SK-N-SH (cell line): ENCODE measurements at regions not wholly inside any gene's neighbourhood (a gene's known extent, or its start where the extent isn't known, plus 50 kb on each side); places are given as distances from the start of the nearest gene placed in this dataset.

Experiments
- CTCF ChIA-PET: fragments of 300-600, 350-600 bp; formaldehyde crosslinking; extraction: SDS; loops from one replicate; lab custom pipeline; 2021; lab: Yijun Ruan, JAX
- POLR2A ChIA-PET: fragments of 350-600 bp; sonication (Branson Sonifier 250); formaldehyde crosslinking; extraction: SDS; loops from one replicate; lab custom pipeline; 2020; ENCODE audit warnings: antibody characterized with exemption, inconsistent platforms; lab: Yijun Ruan, JAX
- DNase-seq: peaks from one replicate; pipeline ENCODE4 v3.0.0; 2012
- H2AFZ ChIP-seq: fragments of 200-600 bp; sonication (generic); 2 replicates; pipeline ENCODE4 v1.8.1; 2016; ENCODE audit warnings: antibody characterized with exemption, mild to moderate bottlenecking, low read depth
- H3F3A ChIP-seq: fragments of 200-600 bp; sonication (generic); replicated peaks from 2 replicates; pipeline ENCODE3; 2016; ENCODE audit warnings: antibody characterized with exemption, mild to moderate bottlenecking; ENCODE audit not compliant: insufficient read depth
- H3K27ac ChIP-seq, 2 experiments: fragments of 200-500 bp in 1 of 2; fragments of 200-600 bp in 1 of 2; sonication (Bioruptor generic) in 1 of 2; sonication (generic), shearing (Covaris generic) in 1 of 2; 2 replicates each; pipeline versions ENCODE4 v1.5.1 to v1.6.1; 2014 to 2016; ENCODE audit warnings: low read depth in 2 of 2, inconsistent platforms in 1 of 2, low read length in 1 of 2, mild to moderate bottlenecking in 1 of 2, mixed read lengths in 1 of 2
- H3K27me3 ChIP-seq: fragments of 200-600 bp; sonication (generic), shearing (Covaris generic); 2 replicates; pipeline ENCODE4 v1.6.1; 2016; ENCODE audit warnings: mixed run types; ENCODE audit not compliant: insufficient read depth
- H3K36me3 ChIP-seq, 2 experiments: fragments of 200-500 bp in 1 of 2; fragments of 200-600 bp in 1 of 2; sonication (Bioruptor generic) in 1 of 2; sonication (generic) in 1 of 2; replicated peaks in 1 of 2; 2 replicates each; pipeline versions ENCODE3 to v1.5.1; 2014 to 2016; ENCODE audit warnings: low read length in 1 of 2, mild to moderate bottlenecking in 1 of 2; ENCODE audit not compliant: insufficient read depth in 2 of 2, control insufficient read depth in 1 of 2
- H3K4me1 ChIP-seq, 2 experiments: fragments of 200-500 bp in 1 of 2; fragments of 200-600 bp in 1 of 2; sonication (Bioruptor generic) in 1 of 2; sonication (generic), shearing (Covaris generic) in 1 of 2; 2 replicates each; pipeline versions ENCODE4 v1.5.1 to v1.6.1; 2014 to 2016; ENCODE audit warnings: low read depth in 1 of 2, low read length in 1 of 2, mixed run types in 1 of 2; ENCODE audit not compliant: insufficient read depth in 2 of 2, control insufficient read depth in 1 of 2
- H3K4me2 ChIP-seq: fragments of 200-600 bp; sonication (generic), shearing (Covaris generic); 2 replicates; pipeline ENCODE4 v1.6.1; 2017; ENCODE audit warnings: mixed run types
- H3K4me3 ChIP-seq, 2 experiments: fragments of 200-500 bp in 1 of 2; fragments of 200-600 bp in 1 of 2; sonication (Bioruptor generic) in 1 of 2; sonication (generic), shearing (Covaris generic) in 1 of 2; 2 replicates each; pipeline versions ENCODE4 v1.5.1 to v1.8.1; 2014 to 2016; ENCODE audit warnings: low read depth in 2 of 2, inconsistent platforms in 1 of 2, low read length in 1 of 2, mild to moderate bottlenecking in 1 of 2, mixed read lengths in 1 of 2, moderate library complexity in 1 of 2
- H3K79me2 ChIP-seq: fragments of 200-600 bp; sonication (generic); 2 replicates; pipeline ENCODE4 v1.8.1; 2017; ENCODE audit warnings: mild to moderate bottlenecking; ENCODE audit not compliant: insufficient read depth
- H3K9ac ChIP-seq: fragments of 200-600 bp; sonication (generic); 2 replicates; pipeline ENCODE4 v1.6.1; 2017; ENCODE audit warnings: mixed run types
- H3K9me2 ChIP-seq: fragments of 200-600 bp; sonication (generic); 2 replicates; pipeline ENCODE4 v1.6.1; 2017; ENCODE audit warnings: mixed run types
- H3K9me3 ChIP-seq: fragments of 200-600 bp; sonication (generic); 2 replicates; pipeline ENCODE4 v1.6.1; 2017; ENCODE audit warnings: mixed run types, mild to moderate bottlenecking, moderate library complexity
- H4K20me1 ChIP-seq: fragments of 200-600 bp; sonication (generic); 2 replicates; pipeline ENCODE4 v1.6.1; 2017; ENCODE audit warnings: mild to moderate bottlenecking, mixed run types; ENCODE audit not compliant: insufficient read depth
- CHD2 ChIP-seq: fragments of 150-350 bp; IDR thresholded peaks from 2 replicates; pipeline ENCODE4 v1.6.1; 2018; ENCODE audit warnings: low read length; ENCODE audit not compliant: partially characterized antibody
- ELF1 ChIP-seq: IDR thresholded peaks from 2 replicates; pipeline ENCODE4 v1.4.0; 2012
- EZH2phosphoT487 ChIP-seq: fragments of 200-600 bp; sonication (generic); IDR thresholded peaks from 2 replicates; pipeline ENCODE4 v1.6.1; 2017; ENCODE audit warnings: low read depth, mixed run types, mild to moderate bottlenecking, antibody characterized with exemption, moderate library complexity, borderline replicate concordance
- FOSL2 ChIP-seq: IDR thresholded peaks from 2 replicates; pipeline ENCODE4 v1.4.0; 2012; ENCODE audit warnings: low read depth, mild to moderate bottlenecking, moderate library complexity, borderline replicate concordance
- FOXM1 ChIP-seq: IDR thresholded peaks from 2 replicates; pipeline ENCODE4 v1.4.0; 2012; ENCODE audit warnings: low read depth, mild to moderate bottlenecking
- GATA2 ChIP-seq: sonication (generic); formaldehyde crosslinking; IDR thresholded peaks from 2 replicates; pipeline ENCODE4 v1.5.0; 2020; ENCODE audit warnings: mild to moderate bottlenecking, missing genetic modification reagents
- MEF2A ChIP-seq: IDR thresholded peaks from 2 replicates; pipeline ENCODE4 v1.4.0; 2012; ENCODE audit warnings: low read depth, borderline replicate concordance
- MXI1 ChIP-seq: IDR thresholded peaks from 2 replicates; pipeline ENCODE4 v1.6.1; 2012; ENCODE audit warnings: mild to moderate bottlenecking, low read depth, low read length, improper control_type of control experiment
- NFIC ChIP-seq: IDR thresholded peaks from 2 replicates; pipeline ENCODE4 v1.4.0; 2012; ENCODE audit warnings: borderline replicate concordance
- NRF1 ChIP-seq: IDR thresholded peaks from 2 replicates; pipeline ENCODE4 v1.6.1; 2012; ENCODE audit warnings: low read depth, mild to moderate bottlenecking, low read length
- RCOR1 ChIP-seq: fragments of 150-350 bp; IDR thresholded peaks from 2 replicates; pipeline ENCODE4 v1.6.1; 2017; ENCODE audit warnings: antibody characterized with exemption, low read length
- RXRA ChIP-seq: IDR thresholded peaks from 2 replicates; pipeline ENCODE4 v1.4.0; 2012; ENCODE audit warnings: low read depth, mild to moderate bottlenecking, borderline replicate concordance
- TCF12 ChIP-seq: IDR thresholded peaks from 2 replicates; pipeline ENCODE4 v1.4.0; 2012
- TEAD4 ChIP-seq: IDR thresholded peaks from 2 replicates; pipeline ENCODE4 v1.4.0; 2012; ENCODE audit warnings: mild to moderate bottlenecking, borderline replicate concordance; ENCODE audit not compliant: insufficient read depth
- WGBS: methylation state at CpG from one replicate; pipeline ENCODE4 v1.1.6; 2017; ENCODE audit warnings: low lambda C conversion rate; 5-methylcytosine and 5-hydroxymethylcytosine counted together
- TF ChIP-seq, protein P1 (sequence below): IDR thresholded peaks from 2 replicates; pipeline ENCODE4; 2012
- TF ChIP-seq, protein P2 (sequence below): fragments of 200-600 bp; sonication (generic); IDR thresholded peaks from 2 replicates; pipeline ENCODE4 v1.6.1; 2017; ENCODE audit warnings: antibody characterized with exemption, mild to moderate bottlenecking, moderate library complexity
- TF ChIP-seq, protein P3 (sequence below): IDR thresholded peaks from 2 replicates; pipeline ENCODE4 v1.4.0; 2012; ENCODE audit warnings: low read depth, borderline replicate concordance

DNA sequence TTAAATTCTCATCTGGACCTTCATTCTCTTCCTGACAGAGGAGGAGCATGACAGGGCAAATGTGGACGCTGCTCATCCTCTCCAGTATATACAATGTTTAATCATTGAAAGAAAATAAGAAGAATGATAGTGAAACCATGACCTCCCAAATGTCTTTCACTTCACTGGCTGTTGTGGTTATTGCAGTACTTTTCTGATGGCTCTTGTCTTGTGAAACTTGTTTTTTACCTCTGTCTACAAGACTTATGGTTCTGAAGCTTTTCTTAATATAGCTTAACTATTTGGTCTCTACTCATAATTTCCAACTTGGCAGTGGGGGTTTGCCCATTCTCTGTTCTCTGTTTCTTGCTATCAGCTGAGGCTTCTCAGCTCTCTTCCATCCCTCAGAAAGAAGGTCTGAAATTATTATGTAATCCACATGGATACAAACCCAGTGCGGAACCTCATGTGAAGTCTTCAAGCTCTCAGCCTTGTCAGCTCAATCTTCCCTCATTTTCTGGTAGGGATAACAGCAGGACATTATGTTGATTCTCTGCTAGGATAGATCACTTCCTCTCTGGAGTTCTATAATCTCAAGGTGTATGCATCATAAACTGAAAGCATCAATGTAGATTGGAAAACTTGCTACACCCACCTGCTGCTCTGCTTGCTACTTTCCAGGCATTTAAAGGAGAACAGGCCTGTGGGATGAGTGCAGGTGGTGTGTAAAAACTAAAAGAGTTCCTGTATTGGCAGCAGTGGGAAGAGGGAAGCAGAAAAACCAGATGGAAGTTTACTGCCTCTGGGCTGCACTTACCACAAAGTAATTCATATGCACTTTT is 250.3 kb upstream of the HTR2A start:
- DNase-seq = no peak
- TF ChIP-seq MEF2A = no peak
- no peak for TF ChIP-seq ELF1
- TF ChIP-seq RXRA = no peak
- TF ChIP-seq EZH2phosphoT487 = no peak
- peak; percentile 38 for TF ChIP-seq CHD2
- TF ChIP-seq RCOR1 = no peak
- TF ChIP-seq NFIC = no peak
- H3K9me2 ChIP-seq = no peaks in the 10 kb centered on the region
- ChIA-PET CTCF (interaction anchor here (0.8 kb wide), 1 partner anchor 173 kb away, joined by 4 read pairs; no protein-coding TSS in a partner anchor), POLR2A (no interaction called here)
- no peaks in the 10 kb centered on the region for H3K79me2 ChIP-seq
- H3K4me1 ChIP-seq = peaks cover 0 to 7% of the 10 kb centered on the region in 2 experiments; a peak in 2 of 4 replicates
- H3K27ac ChIP-seq = peak overlapping the region in 1 of 2 experiments; percentile 80; a peak in 2 of 4 replicates
- no peaks in the 10 kb centered on the region for H3F3A ChIP-seq
- H3K4me3 ChIP-seq = no peak overlapping the region
- H3K4me2 ChIP-seq = no peak overlapping the region
- H2AFZ ChIP-seq = no peak overlapping the region
- no peaks in the 10 kb centered on the region for H3K27me3 ChIP-seq
- H3K9ac ChIP-seq = no peak overlapping the region
- no peaks in the 10 kb centered on the region for H4K20me1 ChIP-seq
- no peaks in the 10 kb centered on the region for H3K9me3 ChIP-seq
- 81% methylated on average over 2 of the region's 2 CpGs for WGBS
- H3K36me3 ChIP-seq = no peaks in the 10 kb centered on the region

DNA sequence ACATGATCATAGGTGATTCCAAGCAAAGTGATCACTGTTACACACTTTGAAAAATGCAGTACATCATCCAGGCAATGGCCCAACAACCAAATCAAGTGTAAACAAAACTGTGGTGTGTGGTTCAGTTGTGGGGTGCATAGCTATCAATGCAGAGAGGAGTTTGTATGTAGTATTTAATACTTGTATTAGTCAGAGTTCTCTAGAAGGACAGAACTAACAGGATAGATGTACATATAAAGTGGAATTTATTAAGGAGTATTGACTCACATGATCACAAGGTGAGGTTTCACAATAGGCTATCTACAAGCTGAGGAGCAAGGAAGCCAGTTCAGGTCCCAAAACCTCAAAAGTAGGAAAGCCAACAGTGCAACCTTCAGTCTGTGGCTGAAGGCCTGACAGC is 249.3 kb upstream of the HTR2A start:
- no peak for DNase-seq

More for the DNA sequence above, 249.3 kb upstream of the HTR2A start:
- Histone ChIP-seq H3K4me3 (no peak overlapping the region), H3K4me1 (peaks cover 0 to 7% of the 10 kb centered on the region in 2 experiments; a peak in 2 of 4 replicates), H3F3A (no peaks in the 10 kb centered on the region), H3K9ac (no peak overlapping the region), H3K36me3 (no peaks in the 10 kb centered on the region), H3K79me2 (no peaks in the 10 kb centered on the region), H3K4me2 (no peak overlapping the region), H2AFZ (no peak overlapping the region), H3K9me2 (no peaks in the 10 kb centered on the region), H3K27me3 (no peaks in the 10 kb centered on the region), H3K9me3 (no peaks in the 10 kb centered on the region), H3K27ac (no peak overlapping the region)
- CTCF ChIA-PET = no interaction called here
- POLR2A ChIA-PET = no interaction called here
- no peak for TF ChIP-seq NRF1
- TF ChIP-seq, protein P1, sequence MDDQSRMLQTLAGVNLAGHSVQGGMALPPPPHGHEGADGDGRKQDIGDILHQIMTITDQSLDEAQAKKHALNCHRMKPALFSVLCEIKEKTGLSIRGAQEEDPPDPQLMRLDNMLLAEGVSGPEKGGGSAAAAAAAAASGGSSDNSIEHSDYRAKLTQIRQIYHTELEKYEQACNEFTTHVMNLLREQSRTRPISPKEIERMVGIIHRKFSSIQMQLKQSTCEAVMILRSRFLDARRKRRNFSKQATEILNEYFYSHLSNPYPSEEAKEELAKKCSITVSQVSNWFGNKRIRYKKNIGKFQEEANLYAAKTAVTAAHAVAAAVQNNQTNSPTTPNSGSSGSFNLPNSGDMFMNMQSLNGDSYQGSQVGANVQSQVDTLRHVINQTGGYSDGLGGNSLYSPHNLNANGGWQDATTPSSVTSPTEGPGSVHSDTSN = no peak
- no peak for TF ChIP-seq RCOR1
- no peak for TF ChIP-seq FOXM1
- no peak for TF ChIP-seq FOSL2
- TF ChIP-seq MXI1 = no peak
- TF ChIP-seq, protein P2, sequence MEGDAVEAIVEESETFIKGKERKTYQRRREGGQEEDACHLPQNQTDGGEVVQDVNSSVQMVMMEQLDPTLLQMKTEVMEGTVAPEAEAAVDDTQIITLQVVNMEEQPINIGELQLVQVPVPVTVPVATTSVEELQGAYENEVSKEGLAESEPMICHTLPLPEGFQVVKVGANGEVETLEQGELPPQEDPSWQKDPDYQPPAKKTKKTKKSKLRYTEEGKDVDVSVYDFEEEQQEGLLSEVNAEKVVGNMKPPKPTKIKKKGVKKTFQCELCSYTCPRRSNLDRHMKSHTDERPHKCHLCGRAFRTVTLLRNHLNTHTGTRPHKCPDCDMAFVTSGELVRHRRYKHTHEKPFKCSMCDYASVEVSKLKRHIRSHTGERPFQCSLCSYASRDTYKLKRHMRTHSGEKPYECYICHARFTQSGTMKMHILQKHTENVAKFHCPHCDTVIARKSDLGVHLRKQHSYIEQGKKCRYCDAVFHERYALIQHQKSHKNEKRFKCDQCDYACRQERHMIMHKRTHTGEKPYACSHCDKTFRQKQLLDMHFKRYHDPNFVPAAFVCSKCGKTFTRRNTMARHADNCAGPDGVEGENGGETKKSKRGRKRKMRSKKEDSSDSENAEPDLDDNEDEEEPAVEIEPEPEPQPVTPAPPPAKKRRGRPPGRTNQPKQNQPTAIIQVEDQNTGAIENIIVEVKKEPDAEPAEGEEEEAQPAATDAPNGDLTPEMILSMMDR = no peak
- TF ChIP-seq TCF12 = no peak
- no peak for TF ChIP-seq NFIC
- no peak for TF ChIP-seq CHD2
- TF ChIP-seq GATA2 (CRISPR knock-in tag) = no peak
- TF ChIP-seq TEAD4 = no peak
- TF ChIP-seq ELF1 = no peak
- TF ChIP-seq, protein P3, sequence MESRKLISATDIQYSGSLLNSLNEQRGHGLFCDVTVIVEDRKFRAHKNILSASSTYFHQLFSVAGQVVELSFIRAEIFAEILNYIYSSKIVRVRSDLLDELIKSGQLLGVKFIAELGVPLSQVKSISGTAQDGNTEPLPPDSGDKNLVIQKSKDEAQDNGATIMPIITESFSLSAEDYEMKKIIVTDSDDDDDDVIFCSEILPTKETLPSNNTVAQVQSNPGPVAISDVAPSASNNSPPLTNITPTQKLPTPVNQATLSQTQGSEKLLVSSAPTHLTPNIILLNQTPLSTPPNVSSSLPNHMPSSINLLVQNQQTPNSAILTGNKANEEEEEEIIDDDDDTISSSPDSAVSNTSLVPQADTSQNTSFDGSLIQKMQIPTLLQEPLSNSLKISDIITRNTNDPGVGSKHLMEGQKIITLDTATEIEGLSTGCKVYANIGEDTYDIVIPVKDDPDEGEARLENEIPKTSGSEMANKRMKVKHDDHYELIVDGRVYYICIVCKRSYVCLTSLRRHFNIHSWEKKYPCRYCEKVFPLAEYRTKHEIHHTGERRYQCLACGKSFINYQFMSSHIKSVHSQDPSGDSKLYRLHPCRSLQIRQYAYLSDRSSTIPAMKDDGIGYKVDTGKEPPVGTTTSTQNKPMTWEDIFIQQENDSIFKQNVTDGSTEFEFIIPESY = no peak
- TF ChIP-seq RXRA = no peak
- TF ChIP-seq, all 33 proteins: peak for 0
- H4K20me1 ChIP-seq = no peaks in the 10 kb centered on the region
